ENCODE measurements at regions not wholly inside any gene's neighbourhood (a gene's known extent, or its start where the extent isn't known, plus 50 kb on each side); places are given as distances from the start of the nearest gene placed in this dataset.
A peak's percentile ranks its signal among the peaks of the same experiment; 100 is the strongest.

DNA sequence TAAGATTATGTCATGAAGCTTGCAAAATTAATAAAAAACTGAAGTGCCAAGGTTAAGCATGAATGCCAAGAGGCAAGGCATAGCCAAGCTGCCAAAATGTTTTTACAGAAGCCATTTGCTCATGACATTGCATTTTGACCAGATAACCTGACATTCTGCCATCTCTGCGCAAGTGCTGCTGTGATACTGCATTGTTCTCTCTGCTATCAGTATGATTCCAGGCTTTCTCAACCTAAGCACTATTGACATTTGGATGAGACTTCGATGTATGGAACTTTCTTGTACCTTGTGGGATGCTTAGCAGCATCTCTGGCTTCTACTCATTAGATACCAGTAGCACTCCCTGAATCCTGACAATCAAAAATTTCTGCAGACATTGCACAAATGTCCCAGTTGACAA, 139.2 kb downstream of the RASSF9 start:
- Mint-ChIP-seq H3K36me3 (ENCODE audit: low read depth) (no peaks in the 10 kb centered on the region), H3K9me3 (no peaks in the 10 kb centered on the region), H3K4me3 (no peak overlapping the region), H3K27me3 (ENCODE audit: low read depth) (no peaks in the 10 kb centered on the region), H3K4me1 (peaks cover 6% of the 10 kb centered on the region), H3K27ac (no peak overlapping the region)
- TF ChIP-seq CTCF (IDR thresholded peaks at IDR 0.05; ENCODE audit: unreplicated experiment in 3 of 3) = no peak

GRCh38 chr12:85698937-85699336, 137.3 kb downstream of the RASSF9 start:
- H3K27ac Mint-ChIP-seq = no peak overlapping the region
- TF ChIP-seq CTCF (IDR thresholded peaks at IDR 0.05; ENCODE audit: unreplicated experiment in 3 of 3) = no peak
- peaks cover 6% of the 10 kb centered on the region for H3K4me1 Mint-ChIP-seq
- H3K4me3 Mint-ChIP-seq = no peak overlapping the region
- no peaks in the 10 kb centered on the region for H3K9me3 Mint-ChIP-seq
- H3K27me3 Mint-ChIP-seq (ENCODE audit: low read depth) = no peaks in the 10 kb centered on the region
- no peaks in the 10 kb centered on the region for H3K36me3 Mint-ChIP-seq (ENCODE audit: low read depth)

DNA sequence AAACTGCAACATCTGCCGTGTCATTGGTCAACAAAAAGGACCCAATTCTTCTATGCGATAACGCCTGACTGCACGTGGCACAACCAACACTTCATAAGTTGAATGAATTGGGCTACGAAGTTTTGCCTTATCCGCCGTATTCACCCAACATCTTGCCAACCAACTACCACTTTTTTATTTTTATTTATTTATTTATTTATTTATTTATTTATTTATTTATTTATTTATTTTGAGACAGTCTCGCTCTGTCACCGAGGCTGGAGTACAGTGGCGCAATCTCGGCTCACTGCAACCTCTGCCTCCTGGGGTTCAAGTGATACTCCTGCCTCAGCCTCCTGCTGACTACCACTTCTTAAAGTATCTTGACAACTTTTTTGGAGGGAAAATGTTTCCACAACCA, 127.4 kb downstream of the RASSF9 start:
- no peak for TF ChIP-seq CTCF (IDR thresholded peaks at IDR 0.05; ENCODE audit: unreplicated experiment in 3 of 3)
- H3K27ac Mint-ChIP-seq = no peak overlapping the region
- no peaks in the 10 kb centered on the region for H3K27me3 Mint-ChIP-seq (ENCODE audit: low read depth)
- peaks cover 24% of the 10 kb centered on the region for H3K4me1 Mint-ChIP-seq
- H3K4me3 Mint-ChIP-seq = no peak overlapping the region
- no peaks in the 10 kb centered on the region for H3K36me3 Mint-ChIP-seq (ENCODE audit: low read depth)
- peaks cover 3% of the 10 kb centered on the region for H3K9me3 Mint-ChIP-seq

- Mint-ChIP-seq H3K9me3 (peaks cover 3% of the 10 kb centered on the region), H3K27ac (peak overlapping the region in 1 of 3 experiments; percentile 26), H3K4me3 (no peak overlapping the region), H3K4me1 (peaks cover 24% of the 10 kb centered on the region), H3K27me3 (ENCODE audit: low read depth) (no peaks in the 10 kb centered on the region), H3K36me3 (ENCODE audit: low read depth) (no peaks in the 10 kb centered on the region)
- no peak for TF ChIP-seq CTCF (IDR thresholded peaks at IDR 0.05; ENCODE audit: unreplicated experiment in 3 of 3)
Measured at GRCh38 chr12:85711735-85712390, 124.3 kb downstream of the RASSF9 start.

- no peak for TF ChIP-seq CTCF (IDR thresholded peaks at IDR 0.05; ENCODE audit: unreplicated experiment in 3 of 3)
- no peak overlapping the region for H3K4me3 Mint-ChIP-seq
- H3K36me3 Mint-ChIP-seq (ENCODE audit: low read depth) = no peaks in the 10 kb centered on the region
- peaks cover 5% of the 10 kb centered on the region for H3K9me3 Mint-ChIP-seq
- peak overlapping the region in 1 of 3 experiments; percentile 26 for H3K27ac Mint-ChIP-seq
- no peaks in the 10 kb centered on the region for H3K27me3 Mint-ChIP-seq (ENCODE audit: low read depth)
- H3K4me1 Mint-ChIP-seq = peaks cover 24% of the 10 kb centered on the region
Measured at GRCh38 chr12:85713373-85713772, 122.8 kb downstream of the RASSF9 start.

- no peak overlapping the region for H3K4me3 Mint-ChIP-seq
- no peaks in the 10 kb centered on the region for H3K36me3 Mint-ChIP-seq (ENCODE audit: low read depth)
- H3K27ac Mint-ChIP-seq = no peak overlapping the region
- TF ChIP-seq CTCF (IDR thresholded peaks at IDR 0.05; ENCODE audit: unreplicated experiment in 3 of 3) = no peak
- peaks cover 6% of the 10 kb centered on the region for H3K9me3 Mint-ChIP-seq
- H3K27me3 Mint-ChIP-seq (ENCODE audit: low read depth) = no peaks in the 10 kb centered on the region
- peaks cover 24% of the 10 kb centered on the region for H3K4me1 Mint-ChIP-seq
Measured at GRCh38 chr12:85714425-85714824, 121.8 kb downstream of the RASSF9 start.
